Liver (tissue), 8 donors: ENCODE measurements at regions not wholly inside any gene's neighbourhood (a gene's known extent, or its start where the extent isn't known, plus 50 kb on each side); places are given as distances from the start of the nearest gene placed in this dataset.

Source experiments
- DNase-seq: peaks from one replicate; pipeline ENCODE4 v3.0.0-alpha.2; 2017; ENCODE audit warnings: low spot score
- H3K27ac ChIP-seq, 2 donors: one replicate each; pipeline ENCODE4 v1.7.0; 2013; ENCODE audit warnings: inconsistent platforms in 2 of 2, low read length in 2 of 2, control low read depth in 1 of 2, low read depth in 1 of 2, mild to moderate bottlenecking in 1 of 2
- H3K27me3 ChIP-seq, 4 donors: one replicate each; pipeline versions ENCODE4 v1.6.1 to v1.7.0; 2013; ENCODE audit warnings: low read length in 3 of 4, inconsistent platforms in 1 of 4, mild to moderate bottlenecking in 1 of 4, moderate library complexity in 1 of 4; ENCODE audit not compliant: control insufficient read depth in 4 of 4, insufficient read depth in 4 of 4
- H3K36me3 ChIP-seq, 4 donors: one replicate each; pipeline versions ENCODE4 v1.6.1 to v1.7.0; 2013; ENCODE audit warnings: low read length in 3 of 4, mild to moderate bottlenecking in 3 of 4, low read depth in 1 of 4, moderate library complexity in 1 of 4; ENCODE audit not compliant: control insufficient read depth in 4 of 4, insufficient read depth in 3 of 4
- H3K4me1 ChIP-seq, 4 donors: one replicate each; pipeline versions ENCODE4 v1.6.1 to v1.7.0; 2013; ENCODE audit warnings: low read length in 3 of 4, mild to moderate bottlenecking in 3 of 4, moderate library complexity in 1 of 4; ENCODE audit not compliant: control insufficient read depth in 4 of 4, insufficient read depth in 4 of 4
- H3K4me3 ChIP-seq, 3 donors: one replicate each; pipeline versions ENCODE4 v1.6.1 to v1.7.0; 2013; ENCODE audit warnings: low read length in 3 of 3, control low read depth in 1 of 3, low read depth in 1 of 3, mild to moderate bottlenecking in 1 of 3
- H3K9ac ChIP-seq, 2 donors: one replicate each; pipeline ENCODE4 v1.7.0; 2013; ENCODE audit warnings: low read length in 2 of 2, mild to moderate bottlenecking in 2 of 2, moderate library complexity in 2 of 2, control low read depth in 1 of 2, low read depth in 1 of 2
- H3K9me3 ChIP-seq, 4 donors: one replicate each; pipeline versions ENCODE4 v1.6.1 to v1.7.0; 2013; ENCODE audit warnings: low read length in 3 of 4; ENCODE audit not compliant: control insufficient read depth in 4 of 4
- EGR1 ChIP-seq, 2 donors: IDR thresholded peaks; 2 replicates each; pipeline ENCODE4 v1.6.1; 2016 to 2018; ENCODE audit warnings: antibody characterized with exemption in 2 of 2, low read depth in 2 of 2
- FOXA1 ChIP-seq: IDR thresholded peaks from 2 replicates; pipeline ENCODE4 v1.6.1; 2016; ENCODE audit warnings: antibody characterized with exemption
- FOXA2 ChIP-seq: IDR thresholded peaks from 2 replicates; pipeline ENCODE4 v1.6.1; 2016; ENCODE audit warnings: antibody characterized with exemption
- GABPA ChIP-seq, 2 donors: IDR thresholded peaks in 1 of 2; conservative IDR thresholded peaks in 1 of 2; 2 replicates each; pipeline ENCODE4 v1.6.1; 2016; ENCODE audit warnings: antibody characterized with exemption in 2 of 2, mild to moderate bottlenecking in 1 of 2, moderate library complexity in 1 of 2
- HNF4A ChIP-seq, 2 donors: conservative IDR thresholded peaks; 2 replicates each; pipeline ENCODE4 v1.6.1; 2016; ENCODE audit warnings: antibody characterized with exemption in 2 of 2, mild to moderate bottlenecking in 2 of 2
- HNF4G ChIP-seq: IDR thresholded peaks from 2 replicates; pipeline ENCODE4 v1.6.1; 2016; ENCODE audit warnings: antibody characterized with exemption
- JUND ChIP-seq, 2 donors: IDR thresholded peaks; 2 replicates each; pipeline ENCODE4 v1.6.1; 2016; ENCODE audit warnings: antibody characterized with exemption in 2 of 2
- NR2F2 ChIP-seq: IDR thresholded peaks from 2 replicates; pipeline ENCODE4 v1.6.1; 2016; ENCODE audit warnings: antibody characterized with exemption
- RAD21 ChIP-seq, 2 donors: IDR thresholded peaks; 2 replicates each; pipeline ENCODE4 v1.6.1; 2016; ENCODE audit warnings: antibody characterized with exemption in 2 of 2, mild to moderate bottlenecking in 2 of 2
- RXRA ChIP-seq, 2 donors: IDR thresholded peaks; 2 replicates each; pipeline ENCODE4 v1.6.1; 2017 to 2018; ENCODE audit warnings: antibody characterized with exemption in 2 of 2, mild to moderate bottlenecking in 1 of 2
- SP1 ChIP-seq: IDR thresholded peaks from 2 replicates; pipeline ENCODE4 v1.6.1; 2018; ENCODE audit warnings: antibody characterized with exemption, mild to moderate bottlenecking
- TAF1 ChIP-seq: conservative IDR thresholded peaks from 2 replicates; pipeline ENCODE4 v1.6.1; 2016; ENCODE audit warnings: antibody characterized with exemption, mild to moderate bottlenecking
- YY1 ChIP-seq: IDR thresholded peaks from 2 replicates; pipeline ENCODE4 v1.6.1; 2016; ENCODE audit warnings: antibody characterized with exemption, mild to moderate bottlenecking
- WGBS: extraction: QIAGEN DNeasy Blood & Tissue Kit; methylation state at CpG from one replicate; pipeline ENCODE4 v1.1.7; 2013; 5-methylcytosine and 5-hydroxymethylcytosine counted together
- TF ChIP-seq, protein P1 (sequence below): fragments of 150-350 bp; IDR thresholded peaks from 2 replicates; pipeline ENCODE4 v1.5.1; 2017; ENCODE audit warnings: improper control_type of control experiment, low read depth, low read length; ENCODE audit not compliant: missing input control
- TF ChIP-seq, protein P2 (sequence below): IDR thresholded peaks from 2 replicates; pipeline ENCODE4 v1.6.1; 2016; ENCODE audit warnings: antibody characterized with exemption, mild to moderate bottlenecking
- TF ChIP-seq, protein P3 (sequence below): IDR thresholded peaks from 2 replicates; pipeline ENCODE4 v1.6.1; 2016; ENCODE audit warnings: antibody characterized with exemption
- TF ChIP-seq, protein P4 (sequence below): IDR thresholded peaks from 2 replicates; pipeline ENCODE4 v1.6.1; 2016; ENCODE audit warnings: antibody characterized with exemption
- donor health status: healthy.
- donor health status: healthy.
- donor health status: healthy.
- donor health status: healthy.
- donor health status: healthy.

DNA sequence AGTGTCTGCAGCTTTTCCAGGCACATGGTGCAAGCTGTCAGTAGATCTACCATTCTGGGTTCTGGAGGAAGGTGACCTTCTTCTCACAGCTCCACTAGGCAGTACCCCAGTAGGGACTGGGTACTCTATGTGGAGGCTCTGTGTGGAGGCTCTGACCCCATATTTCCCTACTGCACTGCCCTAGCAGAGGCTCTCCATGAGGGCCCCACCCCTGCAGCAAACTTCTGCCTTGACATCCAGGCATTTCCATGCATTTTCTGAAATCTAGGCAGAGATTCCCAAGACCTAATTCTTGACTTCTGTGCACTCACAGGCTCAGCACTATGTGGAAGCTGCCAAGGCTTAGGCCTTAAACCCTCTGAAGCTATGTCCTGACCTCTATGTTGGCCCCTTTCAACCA is 1060.0 kb downstream of the NAALADL2 start:
- H3K27me3 ChIP-seq, result no peaks in the 10 kb centered on the region
- H3K4me3 ChIP-seq, result peak overlapping the region in 1 of 3 donors; percentile 36
- TF ChIP-seq YY1, result no peak
- no peak for TF ChIP-seq FOXA1
- TF ChIP-seq EGR1 (IDR thresholded peaks at IDR 0.05; ENCODE audit: low read depth in 2 of 2), result no peak
- TF ChIP-seq, protein P1, sequence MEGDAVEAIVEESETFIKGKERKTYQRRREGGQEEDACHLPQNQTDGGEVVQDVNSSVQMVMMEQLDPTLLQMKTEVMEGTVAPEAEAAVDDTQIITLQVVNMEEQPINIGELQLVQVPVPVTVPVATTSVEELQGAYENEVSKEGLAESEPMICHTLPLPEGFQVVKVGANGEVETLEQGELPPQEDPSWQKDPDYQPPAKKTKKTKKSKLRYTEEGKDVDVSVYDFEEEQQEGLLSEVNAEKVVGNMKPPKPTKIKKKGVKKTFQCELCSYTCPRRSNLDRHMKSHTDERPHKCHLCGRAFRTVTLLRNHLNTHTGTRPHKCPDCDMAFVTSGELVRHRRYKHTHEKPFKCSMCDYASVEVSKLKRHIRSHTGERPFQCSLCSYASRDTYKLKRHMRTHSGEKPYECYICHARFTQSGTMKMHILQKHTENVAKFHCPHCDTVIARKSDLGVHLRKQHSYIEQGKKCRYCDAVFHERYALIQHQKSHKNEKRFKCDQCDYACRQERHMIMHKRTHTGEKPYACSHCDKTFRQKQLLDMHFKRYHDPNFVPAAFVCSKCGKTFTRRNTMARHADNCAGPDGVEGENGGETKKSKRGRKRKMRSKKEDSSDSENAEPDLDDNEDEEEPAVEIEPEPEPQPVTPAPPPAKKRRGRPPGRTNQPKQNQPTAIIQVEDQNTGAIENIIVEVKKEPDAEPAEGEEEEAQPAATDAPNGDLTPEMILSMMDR, result no peak
- TF ChIP-seq JUND (IDR thresholded peaks at IDR 0.05), result no peak
- TF ChIP-seq, protein P2, sequence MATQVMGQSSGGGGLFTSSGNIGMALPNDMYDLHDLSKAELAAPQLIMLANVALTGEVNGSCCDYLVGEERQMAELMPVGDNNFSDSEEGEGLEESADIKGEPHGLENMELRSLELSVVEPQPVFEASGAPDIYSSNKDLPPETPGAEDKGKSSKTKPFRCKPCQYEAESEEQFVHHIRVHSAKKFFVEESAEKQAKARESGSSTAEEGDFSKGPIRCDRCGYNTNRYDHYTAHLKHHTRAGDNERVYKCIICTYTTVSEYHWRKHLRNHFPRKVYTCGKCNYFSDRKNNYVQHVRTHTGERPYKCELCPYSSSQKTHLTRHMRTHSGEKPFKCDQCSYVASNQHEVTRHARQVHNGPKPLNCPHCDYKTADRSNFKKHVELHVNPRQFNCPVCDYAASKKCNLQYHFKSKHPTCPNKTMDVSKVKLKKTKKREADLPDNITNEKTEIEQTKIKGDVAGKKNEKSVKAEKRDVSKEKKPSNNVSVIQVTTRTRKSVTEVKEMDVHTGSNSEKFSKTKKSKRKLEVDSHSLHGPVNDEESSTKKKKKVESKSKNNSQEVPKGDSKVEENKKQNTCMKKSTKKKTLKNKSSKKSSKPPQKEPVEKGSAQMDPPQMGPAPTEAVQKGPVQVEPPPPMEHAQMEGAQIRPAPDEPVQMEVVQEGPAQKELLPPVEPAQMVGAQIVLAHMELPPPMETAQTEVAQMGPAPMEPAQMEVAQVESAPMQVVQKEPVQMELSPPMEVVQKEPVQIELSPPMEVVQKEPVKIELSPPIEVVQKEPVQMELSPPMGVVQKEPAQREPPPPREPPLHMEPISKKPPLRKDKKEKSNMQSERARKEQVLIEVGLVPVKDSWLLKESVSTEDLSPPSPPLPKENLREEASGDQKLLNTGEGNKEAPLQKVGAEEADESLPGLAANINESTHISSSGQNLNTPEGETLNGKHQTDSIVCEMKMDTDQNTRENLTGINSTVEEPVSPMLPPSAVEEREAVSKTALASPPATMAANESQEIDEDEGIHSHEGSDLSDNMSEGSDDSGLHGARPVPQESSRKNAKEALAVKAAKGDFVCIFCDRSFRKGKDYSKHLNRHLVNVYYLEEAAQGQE, result no peak
- TF ChIP-seq TAF1, result no peak
- TF ChIP-seq SP1, result no peak
- no peak for TF ChIP-seq GABPA (IDR thresholded peaks at IDR 0.05 in 1 of 2, conservative IDR thresholded peaks at IDR 0.05 in 1 of 2)
- TF ChIP-seq HNF4G, result no peak
- H3K36me3 ChIP-seq, result no peaks in the 10 kb centered on the region
- peaks cover 0 to 5% (median 3%) of the 10 kb centered on the region in 4 donors for H3K9me3 ChIP-seq
- no peak overlapping the region for H3K27ac ChIP-seq
- DNase-seq, result no peak
- peaks cover 0 to 7% (median 3%) of the 10 kb centered on the region in 4 donors for H3K4me1 ChIP-seq
- no peak overlapping the region for H3K9ac ChIP-seq

DNA sequence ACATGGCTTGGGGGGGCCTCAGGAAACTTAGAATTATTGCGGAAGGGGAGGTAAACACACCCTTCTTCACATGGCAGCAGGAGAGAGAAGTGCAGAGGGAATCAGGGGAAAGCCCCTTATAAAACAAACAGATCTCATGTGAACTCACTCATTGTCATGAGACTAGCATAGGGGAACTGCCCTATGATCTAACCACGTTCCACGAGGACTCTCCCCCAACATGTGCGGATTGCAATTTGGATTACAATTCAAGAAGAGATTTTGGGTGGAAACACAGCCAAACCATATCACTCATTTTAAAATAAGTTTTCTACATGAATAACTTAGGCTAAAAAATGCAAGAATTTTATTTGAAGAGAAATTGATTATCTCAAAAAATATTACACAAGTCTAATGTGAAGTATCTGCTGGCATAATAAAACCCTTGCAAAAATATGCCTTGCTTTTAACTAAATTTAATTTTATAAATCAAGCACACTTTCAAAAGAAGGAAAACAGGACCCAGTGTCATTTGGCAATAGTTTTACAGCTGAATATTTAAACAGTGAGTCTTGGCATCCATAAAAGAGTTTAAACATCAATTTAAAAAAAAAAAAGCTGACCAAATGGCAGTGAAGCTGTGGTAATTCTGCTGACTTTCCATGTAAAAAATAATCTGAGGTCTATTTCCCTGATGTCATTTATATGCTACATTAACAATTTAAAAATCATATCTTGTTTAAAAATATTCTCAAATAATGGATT is 1057.2 kb downstream of the NAALADL2 start:
- 32% methylated on average over 4 of the region's 4 CpGs for WGBS
- Histone ChIP-seq H3K9me3 (peaks cover 0 to 5% (median 3%) of the 10 kb centered on the region in 4 donors), H3K4me1 (peaks cover 0 to 7% (median 3%) of the 10 kb centered on the region in 4 donors), H3K9ac (no peak overlapping the region), H3K4me3 (no peak overlapping the region), H3K36me3 (no peaks in the 10 kb centered on the region), H3K27me3 (no peaks in the 10 kb centered on the region), H3K27ac (peak overlapping the region; percentile 42 to 43)
- DNase-seq, result no peak
- TF ChIP-seq HNF4G (no peak), RXRA (IDR thresholded peaks at IDR 0.05) (peak in 1 of 2 donors; percentile 14), FOXA1 (no peak), TAF1 (no peak), GABPA (IDR thresholded peaks at IDR 0.05 in 1 of 2, conservative IDR thresholded peaks at IDR 0.05 in 1 of 2) (no peak), RAD21 (IDR thresholded peaks at IDR 0.05) (no peak), EGR1 (IDR thresholded peaks at IDR 0.05; ENCODE audit: low read depth in 2 of 2) (no peak), FOXA2 (no peak), HNF4A (conservative IDR thresholded peaks at IDR 0.05) (peak in 1 of 2 donors; percentile 35), NR2F2 (no peak), JUND (IDR thresholded peaks at IDR 0.05) (no peak), SP1 (no peak), YY1 (no peak)
- TF ChIP-seq, protein P3, sequence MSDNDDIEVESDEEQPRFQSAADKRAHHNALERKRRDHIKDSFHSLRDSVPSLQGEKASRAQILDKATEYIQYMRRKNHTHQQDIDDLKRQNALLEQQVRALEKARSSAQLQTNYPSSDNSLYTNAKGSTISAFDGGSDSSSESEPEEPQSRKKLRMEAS, result peak; percentile 15
- TF ChIP-seq, protein P4, sequence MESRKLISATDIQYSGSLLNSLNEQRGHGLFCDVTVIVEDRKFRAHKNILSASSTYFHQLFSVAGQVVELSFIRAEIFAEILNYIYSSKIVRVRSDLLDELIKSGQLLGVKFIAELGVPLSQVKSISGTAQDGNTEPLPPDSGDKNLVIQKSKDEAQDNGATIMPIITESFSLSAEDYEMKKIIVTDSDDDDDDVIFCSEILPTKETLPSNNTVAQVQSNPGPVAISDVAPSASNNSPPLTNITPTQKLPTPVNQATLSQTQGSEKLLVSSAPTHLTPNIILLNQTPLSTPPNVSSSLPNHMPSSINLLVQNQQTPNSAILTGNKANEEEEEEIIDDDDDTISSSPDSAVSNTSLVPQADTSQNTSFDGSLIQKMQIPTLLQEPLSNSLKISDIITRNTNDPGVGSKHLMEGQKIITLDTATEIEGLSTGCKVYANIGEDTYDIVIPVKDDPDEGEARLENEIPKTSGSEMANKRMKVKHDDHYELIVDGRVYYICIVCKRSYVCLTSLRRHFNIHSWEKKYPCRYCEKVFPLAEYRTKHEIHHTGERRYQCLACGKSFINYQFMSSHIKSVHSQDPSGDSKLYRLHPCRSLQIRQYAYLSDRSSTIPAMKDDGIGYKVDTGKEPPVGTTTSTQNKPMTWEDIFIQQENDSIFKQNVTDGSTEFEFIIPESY, result peak; percentile 24
- TF ChIP-seq, protein P1, result no peak
- TF ChIP-seq, protein P2, result no peak
